Peyer's patch (tissue), 4 donors: ENCODE measurements at regions not wholly inside any gene's neighbourhood (a gene's known extent, or its start where the extent isn't known, plus 50 kb on each side); places are given as distances from the start of the nearest gene placed in this dataset.

Source experiments
- CTCF ChIP-seq, 6 experiments: fragments of 450-650 bp in 4 of 6; fragments of 200-600 bp in 2 of 6; sonication (generic) in 1 of 6; IDR thresholded peaks; one replicate each; pipeline ENCODE4 v1.5.1; 2017 to 2019; ENCODE audit warnings: antibody characterized with exemption in 6 of 6, mild to moderate bottlenecking in 3 of 6, moderate library complexity in 1 of 6
- POLR2A ChIP-seq, 2 donors: fragments of 450-650 bp; IDR thresholded peaks; one replicate each; pipeline ENCODE4 v1.5.1; 2017; ENCODE audit warnings: antibody characterized with exemption in 2 of 2, mild to moderate bottlenecking in 2 of 2, moderate library complexity in 2 of 2

GRCh38 chr6:67450641-67451040 lies 1184.4 kb upstream of the ADGRB3 start:
- TF ChIP-seq CTCF (IDR thresholded peaks at IDR 0.05) (no peak), POLR2A (IDR thresholded peaks at IDR 0.05) (no peak)
